C4-2B (cell line): ENCODE measurements at regions not wholly inside any gene's neighbourhood (a gene's known extent, or its start where the extent isn't known, plus 50 kb on each side); places are given as distances from the start of the nearest gene placed in this dataset.
"Not testable (repeated sequence)": the region's sequence is repeated elsewhere in the genome, so short reads cannot be mapped to it uniquely, and the experiment has no call there.

Source experiments
- H3K27ac ChIP-seq: fragments of 450-650 bp; 2 replicates; pipeline ENCODE4 v1.5.1; 2017
- CTCF ChIP-seq: fragments of 450-650 bp; conservative IDR thresholded peaks from 2 replicates; pipeline ENCODE4 v1.5.1; 2017; ENCODE audit warnings: mild to moderate bottlenecking
- ZFX ChIP-seq: fragments of 450-650 bp; IDR thresholded peaks from 2 replicates; pipeline ENCODE4 v1.6.1; 2017

- H3K27ac ChIP-seq: no peak overlapping the region
- TF ChIP-seq CTCF (no peak), ZFX (no peak)
Observed at GRCh38 chr17:72385475-72385874, 264.7 kb downstream of the SOX9 start.

- not testable (repeated sequence) for H3K27ac ChIP-seq
Observed at GRCh38 chr17:72386173-72386572, 265.4 kb downstream of the SOX9 start.

GRCh38 chr17:72386619-72387237 is 265.9 kb downstream of the SOX9 start:
- TF ChIP-seq CTCF (no peak), ZFX (no peak)
- no peak overlapping the region for H3K27ac ChIP-seq

DNA sequence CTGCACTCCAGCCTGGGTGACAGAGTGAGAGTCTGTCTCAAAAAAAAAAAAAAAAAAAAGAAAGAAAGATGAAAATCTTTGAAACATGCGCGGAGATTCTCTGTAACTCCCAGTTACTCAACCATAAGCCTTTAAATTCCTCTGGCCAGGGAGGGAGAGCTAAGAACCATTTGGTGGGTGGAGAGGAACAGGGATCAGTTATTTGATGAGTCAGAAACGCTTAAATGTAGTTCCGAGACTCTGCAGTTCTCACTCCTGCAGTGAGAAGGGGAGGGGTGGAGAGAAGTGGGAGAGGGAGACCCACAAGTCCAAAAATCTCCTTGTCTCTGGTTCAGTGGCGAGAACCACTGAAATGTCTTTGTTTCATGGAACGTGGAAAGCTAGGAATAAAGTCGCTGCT is 266.7 kb downstream of the SOX9 start:
- H3K27ac ChIP-seq: no peak overlapping the region
- TF ChIP-seq ZFX: no peak
- TF ChIP-seq CTCF: no peak

- H3K27ac ChIP-seq: no peak overlapping the region
- no peak for TF ChIP-seq ZFX
- TF ChIP-seq CTCF: no peak
Observed at GRCh38 chr17:72387969-72388368, 267.1 kb downstream of the SOX9 start.

GRCh38 chr17:72388765-72389473 is 268.1 kb downstream of the SOX9 start:
- TF ChIP-seq ZFX (no peak), CTCF (no peak)
- H3K27ac ChIP-seq: no peak overlapping the region

GRCh38 chr17:72390675-72391508 is 270.1 kb downstream of the SOX9 start:
- no peak overlapping the region for H3K27ac ChIP-seq

More at GRCh38 chr17:72390675-72391508, 270.1 kb downstream of the SOX9 start:
- TF ChIP-seq CTCF: no peak
- TF ChIP-seq ZFX: no peak
